ENCODE measurements at regions not wholly inside any gene's neighbourhood (a gene's known extent, or its start where the extent isn't known, plus 50 kb on each side); places are given as distances from the start of the nearest gene placed in this dataset.
"Not testable (repeated sequence)": the region's sequence is repeated elsewhere in the genome, so short reads cannot be mapped to it uniquely, and the experiment has no call there.

- intact Hi-C loops (cut with micrococcal nuclease) = no loop called here
These were observed 52.0 kb downstream of the PRORP start for GRCh38 chr14:35174342-35174741.

- intact Hi-C loops (cut with micrococcal nuclease) = no loop called here
These were observed 57.8 kb downstream of the PRORP start for GRCh38 chr14:35180179-35180578.

GRCh38 chr14:35184891-35185290 is 62.5 kb downstream of the PRORP start:
- intact Hi-C loops (cut with micrococcal nuclease) = not testable (repeated sequence)

- intact Hi-C loops (cut with micrococcal nuclease) = no loop called here
These were observed 67.1 kb downstream of the PRORP start for GRCh38 chr14:35189422-35189821.

GRCh38 chr14:35193161-35193560 is 70.8 kb downstream of the PRORP start:
- intact Hi-C loops (cut with micrococcal nuclease) = no loop called here

- intact Hi-C loops (cut with micrococcal nuclease) = not testable (repeated sequence)
These were observed 71.8 kb downstream of the PRORP start for GRCh38 chr14:35194183-35194582.

GRCh38 chr14:35196571-35196970 is 74.2 kb downstream of the PRORP start:
- intact Hi-C loops (cut with micrococcal nuclease) = no loop called here

GRCh38 chr14:35197015-35197414 is 74.7 kb downstream of the PRORP start:
- intact Hi-C loops (cut with micrococcal nuclease) = no loop called here

GRCh38 chr14:35201066-35201465 is 78.7 kb downstream of the PRORP start:
- intact Hi-C loops (cut with micrococcal nuclease) = no loop called here

GRCh38 chr14:35202195-35202594 is 79.8 kb downstream of the PRORP start:
- intact Hi-C loops (cut with micrococcal nuclease) = no loop called here

GRCh38 chr14:35205737-35206136 is 83.4 kb downstream of the PRORP start:
- intact Hi-C loops (cut with micrococcal nuclease) = no loop called here

GRCh38 chr14:35211067-35211466 is 81.1 kb upstream of the PSMA6 start:
- intact Hi-C loops (cut with micrococcal nuclease) = no loop called here

GRCh38 chr14:35212471-35213142 is 79.6 kb upstream of the PSMA6 start:
- intact Hi-C loops (cut with micrococcal nuclease) = no loop called here

GRCh38 chr14:35213143-35213788 is 78.9 kb upstream of the PSMA6 start:
- intact Hi-C loops (cut with micrococcal nuclease) = no loop called here

- intact Hi-C loops (cut with micrococcal nuclease) = no loop called here
These were observed 78.3 kb upstream of the PSMA6 start for GRCh38 chr14:35213869-35214387.

- intact Hi-C loops (cut with micrococcal nuclease) = not testable (repeated sequence)
These were observed 77.8 kb upstream of the PSMA6 start for GRCh38 chr14:35214402-35214801.

GRCh38 chr14:35215110-35215813 is 76.9 kb upstream of the PSMA6 start:
- intact Hi-C loops (cut with micrococcal nuclease) = loop anchor here (1.0 kb wide), 1 partner anchor 192 kb away; no protein-coding TSS in a partner anchor

GRCh38 chr14:35218176-35218575 is 74.0 kb upstream of the PSMA6 start:
- intact Hi-C loops (cut with micrococcal nuclease) = not testable (repeated sequence)

GRCh38 chr14:35218963-35219362 is 73.2 kb upstream of the PSMA6 start:
- intact Hi-C loops (cut with micrococcal nuclease) = no loop called here

GRCh38 chr14:35220027-35220676 is 72.0 kb upstream of the PSMA6 start:
- intact Hi-C loops (cut with micrococcal nuclease) = loop anchor here (10.0 kb wide), 2 partner anchors 75 to 465 kb away; no protein-coding TSS in a partner anchor

GRCh38 chr14:35220920-35221319 is 71.3 kb upstream of the PSMA6 start:
- intact Hi-C loops (cut with micrococcal nuclease) = loop anchor here (10.0 kb wide), 2 partner anchors 76 to 464 kb away; no protein-coding TSS in a partner anchor
